Endothelial cell of umbilical vein (primary cell): ENCODE measurements at regions not wholly inside any gene's neighbourhood (a gene's known extent, or its start where the extent isn't known, plus 50 kb on each side); places are given as distances from the start of the nearest gene placed in this dataset.
A peak's percentile ranks its signal among the peaks of the same experiment; 100 is the strongest.

Experiments
- BruUV-seq: library from RNA; stranded (reverse); fragments of 400-500 nt; replicated peaks from 2 replicates; lab custom pipeline; 2021; lab: Mats Ljungman, UMichigan
- CTCF ChIA-PET: fragments of 300-600, 350-600 bp; sonication (Branson Sonifier 250); formaldehyde crosslinking; loops from one replicate; lab custom pipeline; 2021; ENCODE audit warnings: antibody characterized with exemption, inconsistent platforms; lab: Charles Lee
- POLR2A ChIA-PET: fragments of 300-600, 350-600 bp; sonication (Branson Sonifier 250); formaldehyde crosslinking; loops from one replicate; lab custom pipeline; 2021; ENCODE audit warnings: antibody characterized with exemption, inconsistent platforms; lab: Charles Lee
- DNase-seq: peaks from one replicate; pipeline ENCODE4 v3.0.0-alpha.2; 2011; ENCODE audit warnings: low read depth, low spot score
- FAIRE-seq: peaks from 2 replicates; lab custom pipeline; 2011; peaks lifted over from hg19 to GRCh38; lab: Jason Lieb, UNC
- H2AFZ ChIP-seq: 2 replicates; pipeline ENCODE4 v1.6.0; 2012; ENCODE audit warnings: low read depth, low read length, control low read depth, inconsistent platforms
- H3K27ac ChIP-seq: 2 replicates; pipeline ENCODE4 v1.5.1; 2011; ENCODE audit warnings: low read depth, mild to moderate bottlenecking, control low read depth, low read length, moderate library complexity; ENCODE audit not compliant: insufficient read depth
- H3K27me3 ChIP-seq, 2 experiments: 2 replicates each; pipeline versions ENCODE4 v1.6.0 to v1.6.1; 2011; ENCODE audit warnings: low read length in 2 of 2, mixed read lengths in 1 of 2; ENCODE audit not compliant: control insufficient read depth in 2 of 2, insufficient read depth in 2 of 2
- H3K36me3 ChIP-seq, 2 experiments: 2 replicates in 1 of 2; 3 replicates in 1 of 2; pipeline ENCODE4 v1.5.1; 2011; ENCODE audit warnings: low read length in 2 of 2, mild to moderate bottlenecking in 1 of 2, moderate library complexity in 1 of 2; ENCODE audit not compliant: control insufficient read depth in 2 of 2, insufficient read depth in 2 of 2; ENCODE audit errors: extremely low read depth in 1 of 2
- H3K4me1 ChIP-seq: 3 replicates; pipeline ENCODE4 v1.5.1; 2011; ENCODE audit warnings: mild to moderate bottlenecking, low read length; ENCODE audit not compliant: control insufficient read depth, insufficient read depth; ENCODE audit errors: extremely low read depth
- H3K4me2 ChIP-seq: 2 replicates; pipeline ENCODE4 v1.6.1; 2011; ENCODE audit warnings: low read length, control low read depth, mixed read lengths; ENCODE audit not compliant: insufficient read depth
- H3K4me3 ChIP-seq, 3 experiments: fragments of 200-600 bp in 1 of 3; sonication (generic), shearing (Covaris generic) in 1 of 3; replicated peaks in 1 of 3; 2 replicates each; pipeline ENCODE4 v1.5.1; 2011 to 2016; ENCODE audit warnings: control low read depth in 3 of 3, low read length in 3 of 3, mild to moderate bottlenecking in 2 of 3, inconsistent platforms in 1 of 3, low read depth in 1 of 3, moderate library complexity in 1 of 3; ENCODE audit not compliant: insufficient read depth in 1 of 3
- H3K79me2 ChIP-seq: 2 replicates; pipeline ENCODE4 v1.6.0; 2012; ENCODE audit warnings: low read length, inconsistent platforms; ENCODE audit not compliant: control insufficient read depth, insufficient read depth
- H3K9ac ChIP-seq: replicated peaks from 2 replicates; pipeline ENCODE3; 2011; ENCODE audit warnings: low read length, control low read depth; ENCODE audit not compliant: insufficient read depth; ENCODE audit errors: extremely low read depth
- H3K9me1 ChIP-seq: replicated peaks from 3 replicates; pipeline ENCODE4 v1.6.0; 2011; ENCODE audit warnings: mild to moderate bottlenecking, low read length; ENCODE audit not compliant: control insufficient read depth, insufficient read depth; ENCODE audit errors: extremely low read depth
- H3K9me3 ChIP-seq: replicated peaks from 2 replicates; pipeline ENCODE4 v1.5.1; 2012; ENCODE audit warnings: low read length, inconsistent platforms; ENCODE audit not compliant: control insufficient read depth, insufficient read depth
- H4K20me1 ChIP-seq: replicated peaks from 2 replicates; pipeline ENCODE3; 2011; ENCODE audit warnings: mild to moderate bottlenecking, low read length; ENCODE audit not compliant: control insufficient read depth, insufficient read depth; ENCODE audit errors: extremely low read depth
- FOS ChIP-seq: IDR thresholded peaks from 2 replicates; pipeline ENCODE4 v1.6.1; 2011; ENCODE audit warnings: mild to moderate bottlenecking, low read length, moderate library complexity, borderline replicate concordance; ENCODE audit not compliant: insufficient read depth
- GATA2 ChIP-seq: IDR thresholded peaks from 2 replicates; pipeline ENCODE4 v1.7.0; 2011; ENCODE audit warnings: low read depth, mild to moderate bottlenecking, moderate library complexity, mixed read lengths, low read length; ENCODE audit not compliant: insufficient read length, insufficient read depth
- JUN ChIP-seq: IDR thresholded peaks from 2 replicates; pipeline ENCODE4 v1.6.1; 2011; ENCODE audit warnings: borderline replicate concordance, low read depth; ENCODE audit not compliant: insufficient read length, insufficient read depth
- MAX ChIP-seq: IDR thresholded peaks from 2 replicates; pipeline ENCODE4 v1.6.1; 2011; ENCODE audit not compliant: insufficient read depth, insufficient read length
- MYC ChIP-seq: IDR thresholded peaks from one replicate; pipeline ENCODE4 v1.6.1; 2011; ENCODE audit warnings: mild to moderate bottlenecking, low read depth, low read length
- POLR2A ChIP-seq: IDR thresholded peaks from 2 replicates; pipeline ENCODE4 v1.6.1; 2012; ENCODE audit warnings: low read depth, mild to moderate bottlenecking, control low read depth, low read length
- POLR2AphosphoS5 ChIP-seq: IDR thresholded peaks from 2 replicates; pipeline ENCODE4 v1.6.1; 2012; ENCODE audit warnings: low read depth, mild to moderate bottlenecking, control low read depth, low read length, moderate library complexity; ENCODE audit not compliant: insufficient read depth
- dilution Hi-C: fragments of 300-500 bp; cut with MboI; formaldehyde crosslinking; loops from one replicate; pipeline ENCODE4 v1.15.0; 2019; ENCODE audit warnings: low sequenced_read_pairs; ENCODE audit not compliant: extremely low pct_ligation_motif_present
- intact Hi-C: fragments of 100-400 bp; cut with micrococcal nuclease; formaldehyde crosslinking; loops from one replicate; pipeline ENCODE4 v1.10.0; 2022
- TF ChIP-seq, protein P1 (sequence below), 2 donors: IDR thresholded peaks; 1 replicate in 1 of 2; 2 replicates in 1 of 2; pipeline ENCODE4 v1.5.1; 2011; ENCODE audit warnings: low read length in 2 of 2, mild to moderate bottlenecking in 2 of 2, moderate library complexity in 2 of 2, control low read depth in 1 of 2, inconsistent platforms in 1 of 2, low read depth in 1 of 2; ENCODE audit not compliant: insufficient read depth in 1 of 2; ENCODE audit errors: extremely low read depth in 1 of 2

DNA sequence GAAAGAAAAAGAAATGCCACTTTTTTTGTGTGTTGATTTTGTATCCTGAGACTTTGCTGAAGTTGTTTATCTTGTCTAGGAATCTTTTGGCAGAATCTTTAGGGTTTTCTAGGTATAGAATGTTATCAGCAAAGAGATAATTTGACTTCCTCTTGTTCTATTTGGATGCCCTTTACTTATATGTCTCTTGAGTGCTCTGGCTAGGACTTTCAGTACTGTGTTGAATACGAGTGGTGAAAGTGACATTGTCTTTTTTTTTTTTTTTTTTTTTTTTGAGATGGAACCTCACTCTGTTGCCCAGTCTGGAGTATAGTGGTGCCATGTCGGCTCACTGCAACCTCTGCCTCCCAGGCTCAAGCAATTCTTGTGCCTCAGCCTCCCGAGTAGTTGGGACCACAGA lies 64.7 kb upstream of the NPHP3 start:
- no TSS peak for BruUV-seq
- dilution Hi-C loops, result no loop called here
- H2AFZ ChIP-seq, result no peak overlapping the region
- ChIA-PET CTCF (no interaction called here), POLR2A (no interaction called here)
- H3K79me2 ChIP-seq, result no peaks in the 10 kb centered on the region
- H3K27me3 ChIP-seq, result peaks cover under 1 to 2% of the 10 kb centered on the region in 2 experiments
- no peak overlapping the region for H3K9ac ChIP-seq
- intact Hi-C loops, result no loop called here
- no peak overlapping the region for H3K4me2 ChIP-seq
- TF ChIP-seq, protein P1, sequence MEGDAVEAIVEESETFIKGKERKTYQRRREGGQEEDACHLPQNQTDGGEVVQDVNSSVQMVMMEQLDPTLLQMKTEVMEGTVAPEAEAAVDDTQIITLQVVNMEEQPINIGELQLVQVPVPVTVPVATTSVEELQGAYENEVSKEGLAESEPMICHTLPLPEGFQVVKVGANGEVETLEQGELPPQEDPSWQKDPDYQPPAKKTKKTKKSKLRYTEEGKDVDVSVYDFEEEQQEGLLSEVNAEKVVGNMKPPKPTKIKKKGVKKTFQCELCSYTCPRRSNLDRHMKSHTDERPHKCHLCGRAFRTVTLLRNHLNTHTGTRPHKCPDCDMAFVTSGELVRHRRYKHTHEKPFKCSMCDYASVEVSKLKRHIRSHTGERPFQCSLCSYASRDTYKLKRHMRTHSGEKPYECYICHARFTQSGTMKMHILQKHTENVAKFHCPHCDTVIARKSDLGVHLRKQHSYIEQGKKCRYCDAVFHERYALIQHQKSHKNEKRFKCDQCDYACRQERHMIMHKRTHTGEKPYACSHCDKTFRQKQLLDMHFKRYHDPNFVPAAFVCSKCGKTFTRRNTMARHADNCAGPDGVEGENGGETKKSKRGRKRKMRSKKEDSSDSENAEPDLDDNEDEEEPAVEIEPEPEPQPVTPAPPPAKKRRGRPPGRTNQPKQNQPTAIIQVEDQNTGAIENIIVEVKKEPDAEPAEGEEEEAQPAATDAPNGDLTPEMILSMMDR (IDR thresholded peaks at IDR 0.05; ENCODE audit: extremely low read depth in 1 of 2, insufficient read depth in 1 of 2, low read depth in 1 of 2, low read length in 2 of 2), result no peak
- no peak for TF ChIP-seq MAX
- no peak for TF ChIP-seq MYC
- no peak for TF ChIP-seq FOS
- no peaks in the 10 kb centered on the region for H3K36me3 ChIP-seq
- no peak overlapping the region for H3K27ac ChIP-seq
- DNase-seq, result no peak
- peaks cover 2% of the 10 kb centered on the region for H3K4me1 ChIP-seq
- H3K9me3 ChIP-seq, result no peaks in the 10 kb centered on the region
- H3K9me1 ChIP-seq, result no peaks in the 10 kb centered on the region
- no peaks in the 10 kb centered on the region for H4K20me1 ChIP-seq
- H3K4me3 ChIP-seq, result no peak overlapping the region
- no peak for FAIRE-seq

DNA sequence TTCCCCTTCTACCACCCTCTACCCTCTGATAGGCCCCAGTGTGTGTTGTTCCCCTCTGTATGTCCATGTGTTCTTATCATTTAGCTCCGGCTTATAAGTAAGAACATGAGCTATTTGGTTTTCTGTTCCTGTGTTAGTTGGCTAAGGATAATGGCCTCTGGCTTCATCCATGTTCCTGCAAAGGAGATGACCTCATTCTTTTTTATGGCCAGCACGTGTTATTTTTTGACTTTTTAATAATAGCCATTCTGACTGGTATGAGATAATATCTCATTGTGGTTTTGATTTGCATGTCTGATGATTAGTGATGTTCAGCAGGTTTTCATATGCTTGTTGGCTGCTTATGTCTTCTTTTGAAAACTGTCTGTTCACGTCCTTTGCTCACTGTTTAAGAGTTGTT lies 63.1 kb upstream of the NPHP3 start:
- Histone ChIP-seq H3K9me3 (no peaks in the 10 kb centered on the region), H4K20me1 (no peaks in the 10 kb centered on the region), H3K9ac (no peak overlapping the region), H3K27me3 (no peaks in the 10 kb centered on the region), H2AFZ (no peak overlapping the region), H3K9me1 (no peaks in the 10 kb centered on the region), H3K4me2 (no peak overlapping the region), H3K4me1 (peaks cover 2% of the 10 kb centered on the region), H3K36me3 (no peaks in the 10 kb centered on the region), H3K79me2 (no peaks in the 10 kb centered on the region), H3K27ac (no peak overlapping the region), H3K4me3 (no peak overlapping the region)
- dilution Hi-C loops (no loop called here), intact Hi-C loops (no loop called here)
- peak; percentile 57 for DNase-seq
- FAIRE-seq, result peak; percentile 73
- no TSS peak for BruUV-seq
- TF ChIP-seq JUN (peak; percentile 38), GATA2 (peak; percentile 54), MYC (no peak), MAX (no peak), FOS (no peak), POLR2A (no peak), POLR2AphosphoS5 (no peak)
- TF ChIP-seq, protein P1 (IDR thresholded peaks at IDR 0.05; ENCODE audit: extremely low read depth in 1 of 2, insufficient read depth in 1 of 2, low read depth in 1 of 2, low read length in 2 of 2), result no peak
- POLR2A ChIA-PET, result no interaction called here
- CTCF ChIA-PET, result no interaction called here
